ENCODE measurements at regions not wholly inside any gene's neighbourhood (a gene's known extent, or its start where the extent isn't known, plus 50 kb on each side); places are given as distances from the start of the nearest gene placed in this dataset.
"Not testable (repeated sequence)": the region's sequence is repeated elsewhere in the genome, so short reads cannot be mapped to it uniquely, and the experiment has no call there.

- not testable (repeated sequence) for DNase-seq (ENCODE audit: low spot score)
These were observed 248.3 kb upstream of the KITLG start for GRCh38 chr12:88828537-88828936.

GRCh38 chr12:88820012-88820411 is 239.7 kb upstream of the KITLG start:
- DNase-seq (ENCODE audit: low spot score) = no peak

DNA sequence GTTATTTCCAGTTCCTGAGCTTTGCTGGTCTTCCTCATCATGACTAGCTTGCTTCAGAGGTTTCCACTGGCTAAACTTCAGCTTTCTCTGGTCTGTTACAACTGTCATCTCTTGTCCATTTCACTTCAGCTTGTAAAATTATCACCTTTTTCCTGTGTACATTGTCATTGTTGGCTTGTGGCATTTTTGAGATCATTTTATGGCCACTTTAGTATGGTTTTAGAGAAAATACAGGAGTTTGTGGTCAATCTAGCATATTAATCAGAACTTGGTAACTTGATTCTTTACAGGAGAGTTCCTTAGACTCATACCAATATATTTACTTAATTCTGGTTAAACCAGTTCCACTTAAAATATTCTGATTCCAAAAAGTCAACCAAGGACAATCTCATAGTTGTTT is 235.9 kb upstream of the KITLG start:
- DNase-seq (ENCODE audit: low spot score) = no peak

GRCh38 chr12:88814779-88815178 is 234.5 kb upstream of the KITLG start:
- DNase-seq (ENCODE audit: low spot score) = no peak

DNA sequence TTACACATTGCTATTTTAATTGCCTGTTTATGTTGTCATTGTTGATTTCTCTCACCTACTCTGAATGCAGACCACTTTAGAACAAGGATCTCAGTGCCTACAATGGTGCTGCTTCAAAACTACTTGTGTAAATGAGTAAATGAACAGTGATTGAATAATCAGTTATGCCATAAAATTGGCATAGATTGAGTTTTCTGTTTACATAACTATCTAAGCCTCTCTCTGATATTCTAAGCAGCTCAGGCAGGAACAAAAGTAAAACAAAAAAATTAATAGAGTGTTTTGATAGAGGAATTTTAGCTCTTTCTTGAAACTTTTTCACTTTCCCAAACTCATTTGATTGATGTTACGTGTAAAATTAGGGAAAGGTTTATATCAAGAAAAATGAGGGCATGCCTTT is 232.3 kb upstream of the KITLG start:
- no peak for DNase-seq (ENCODE audit: low spot score)

GRCh38 chr12:88810806-88811205 is 230.5 kb upstream of the KITLG start:
- no peak for DNase-seq (ENCODE audit: low spot score)

DNA sequence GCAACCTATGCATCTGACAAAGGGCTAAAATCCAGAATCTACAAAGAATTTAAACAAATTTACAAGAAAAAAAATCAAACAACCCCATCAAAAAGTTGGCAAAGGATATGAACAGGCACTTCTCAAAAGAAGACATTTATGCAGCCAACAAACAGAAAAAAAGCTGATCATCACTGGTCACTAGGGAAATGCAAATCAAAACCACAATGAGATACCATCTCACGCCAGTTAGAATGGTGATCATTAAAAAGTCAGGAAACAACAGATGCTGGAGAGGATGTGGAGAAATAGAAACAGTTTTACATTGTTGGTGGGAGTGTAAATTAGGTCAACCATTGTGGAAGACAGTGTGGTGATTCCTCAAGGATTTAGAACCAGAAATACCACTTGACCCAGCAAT is 229.6 kb upstream of the KITLG start:
- DNase-seq (ENCODE audit: low spot score) = not testable (repeated sequence)

DNA sequence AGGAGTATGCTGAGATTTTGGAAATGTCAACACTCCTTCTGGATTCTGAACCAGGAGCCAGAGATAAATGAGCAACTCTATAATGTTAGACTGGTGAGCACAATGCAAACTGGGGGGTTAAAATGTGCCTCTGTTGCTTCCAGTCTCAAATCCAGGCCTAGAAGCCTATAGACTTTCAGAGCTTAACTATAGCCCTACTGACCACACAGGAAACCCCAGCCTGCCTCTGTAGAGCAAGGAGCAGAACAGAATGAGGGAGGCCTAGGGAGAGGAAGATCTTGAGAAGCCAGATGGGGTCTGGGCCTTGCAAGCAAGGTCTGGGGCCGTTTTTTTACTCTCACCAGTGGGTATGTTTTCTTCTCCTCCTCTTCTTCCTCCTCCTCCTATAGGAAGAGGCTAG is 225.4 kb upstream of the KITLG start:
- no peak for DNase-seq (ENCODE audit: low spot score)

DNA sequence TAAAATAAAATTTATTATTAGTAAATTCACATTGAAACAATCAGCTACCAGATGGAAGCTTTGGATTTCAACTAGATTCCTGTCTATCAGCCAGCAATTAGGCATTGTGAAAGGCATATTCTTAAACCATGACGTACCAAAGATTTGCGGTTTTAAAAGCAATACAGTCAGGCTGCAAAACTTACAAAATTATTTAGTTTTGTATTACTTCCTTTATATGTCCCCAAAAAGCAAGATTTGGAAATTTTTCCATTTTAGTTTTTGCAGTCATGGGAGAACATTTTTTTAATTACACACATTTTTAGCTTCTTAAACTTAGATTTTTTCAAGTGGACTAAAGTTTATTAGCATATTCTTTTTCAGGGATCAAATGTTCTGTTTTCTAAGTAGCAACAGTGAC is 225.0 kb upstream of the KITLG start:
- DNase-seq (ENCODE audit: low spot score) = no peak

GRCh38 chr12:88802096-88802706 is 221.9 kb upstream of the KITLG start:
- no peak for DNase-seq (ENCODE audit: low spot score)

DNA sequence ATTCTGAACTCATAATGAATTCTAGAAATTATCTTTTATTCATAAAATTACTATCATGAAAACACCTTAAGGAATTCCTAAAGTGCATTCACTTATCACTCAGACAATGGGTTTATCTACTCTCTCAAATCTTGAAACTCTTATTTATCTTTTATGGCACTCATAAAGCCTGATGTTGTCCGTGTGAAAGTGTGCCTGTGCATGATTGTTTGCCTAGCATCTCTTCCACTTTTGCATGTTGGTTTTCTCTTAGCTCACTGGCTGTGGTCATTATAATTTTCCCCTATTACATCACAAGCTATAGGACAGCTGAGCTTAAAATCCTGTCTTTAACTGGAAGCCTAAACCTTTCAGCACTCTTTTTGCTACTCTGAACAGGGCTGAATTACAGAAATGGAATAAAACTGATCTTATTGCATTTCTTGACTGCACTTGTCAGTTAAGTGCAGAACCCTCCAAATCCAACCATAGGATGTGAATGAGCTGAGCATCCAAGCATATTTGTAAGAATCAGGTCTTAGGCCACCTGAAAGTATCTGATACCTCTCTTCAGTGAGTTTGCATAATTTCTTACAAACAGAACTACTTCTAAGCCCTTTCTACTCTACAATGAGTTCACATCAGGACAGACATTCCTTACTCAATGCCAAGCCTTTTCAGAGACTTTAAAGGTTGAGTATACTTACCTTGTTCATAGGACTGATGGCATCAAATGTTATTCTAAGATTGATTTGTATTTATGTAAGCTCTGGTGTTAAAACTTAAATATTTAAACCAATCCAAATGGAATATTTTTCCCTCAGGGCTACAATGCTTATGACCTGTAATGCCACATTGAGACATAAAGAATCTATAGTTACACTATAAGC is 221.2 kb upstream of the KITLG start:
- no peak for DNase-seq (ENCODE audit: low spot score)

DNA sequence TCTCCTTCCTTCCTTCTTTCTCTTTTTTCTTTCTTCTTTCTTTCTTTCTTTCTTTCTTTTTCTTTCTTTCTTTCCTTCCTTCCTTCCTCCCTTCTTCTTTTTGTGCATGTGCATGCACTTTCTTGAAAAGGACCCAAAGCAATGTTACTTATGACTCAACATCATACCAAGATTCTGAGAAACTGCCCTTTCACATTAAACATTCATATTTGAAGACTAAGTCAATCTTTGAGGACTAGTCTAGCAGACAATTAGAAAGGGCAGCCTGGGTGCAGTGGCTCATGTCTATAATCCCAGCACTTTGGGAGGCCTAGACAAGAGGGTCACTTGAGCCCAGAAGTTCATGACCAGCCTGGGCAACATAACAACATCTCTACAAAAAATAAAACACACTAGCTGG is 212.8 kb upstream of the KITLG start:
- DNase-seq (ENCODE audit: low spot score) = no peak

DNA sequence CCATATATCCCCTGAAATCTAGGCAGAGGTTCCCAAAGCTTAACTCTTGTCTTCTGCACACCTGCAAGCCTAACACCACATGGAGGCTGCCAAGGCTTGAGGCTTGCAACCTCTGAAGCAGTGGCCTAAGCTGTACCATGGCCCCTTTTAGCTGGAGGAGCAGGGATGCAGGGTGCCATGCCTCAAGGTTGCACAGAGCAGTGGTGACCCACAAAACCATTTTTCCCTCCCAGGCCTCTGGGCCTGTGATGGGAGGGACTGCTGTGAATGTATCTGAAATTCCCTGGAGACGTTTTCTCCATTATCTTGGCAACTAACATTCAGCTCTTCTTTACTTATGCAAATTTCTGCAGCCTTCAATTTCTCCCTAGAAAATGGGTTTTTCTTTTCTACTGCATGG is 210.0 kb upstream of the KITLG start:
- no peak for DNase-seq (ENCODE audit: low spot score)

DNA sequence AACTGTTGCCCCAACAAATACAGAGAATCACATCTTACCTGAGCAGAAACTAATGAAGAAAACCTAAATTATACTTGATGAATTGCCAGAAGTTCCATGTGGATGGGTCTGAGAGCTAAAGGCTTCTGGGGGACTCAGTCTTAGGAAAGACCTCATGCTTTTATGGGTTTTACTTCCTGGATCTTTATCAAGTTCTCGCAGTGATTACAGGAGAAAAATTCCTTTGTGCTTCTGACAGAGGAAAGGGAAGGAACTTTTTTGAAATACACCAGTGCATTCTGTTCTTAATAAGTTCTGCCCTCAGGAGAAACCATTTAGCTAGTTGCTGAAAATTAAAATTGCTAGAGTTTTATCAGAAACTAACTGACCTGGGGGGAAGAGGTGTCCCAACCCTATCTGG is 203.9 kb upstream of the KITLG start:
- DNase-seq (ENCODE audit: low spot score) = no peak

- no peak for DNase-seq (ENCODE audit: low spot score)
These were observed 202.1 kb upstream of the KITLG start for GRCh38 chr12:88782351-88782750.

- no peak for DNase-seq (ENCODE audit: low spot score)
These were observed 201.6 kb upstream of the KITLG start for GRCh38 chr12:88781909-88782308.

DNA sequence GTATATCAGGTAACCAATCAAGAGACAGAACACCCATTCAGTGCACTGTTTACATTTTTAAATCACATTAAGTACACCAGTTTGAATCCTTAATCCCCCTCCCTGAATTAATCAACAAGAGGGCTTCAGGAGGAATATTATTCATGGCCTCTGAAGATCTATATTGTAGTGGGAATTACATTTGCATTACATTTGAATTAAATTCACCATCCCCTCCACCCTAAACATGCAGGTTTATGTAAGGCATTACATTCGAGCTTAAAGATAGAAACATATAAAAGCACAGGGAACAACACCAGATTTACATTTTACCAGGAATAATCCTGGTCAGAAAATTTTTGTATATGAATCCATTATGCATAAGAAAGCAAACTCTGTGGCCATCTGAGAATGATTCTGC is 197.8 kb upstream of the KITLG start:
- no peak for DNase-seq (ENCODE audit: low spot score)

GRCh38 chr12:88775742-88776151 is 195.5 kb upstream of the KITLG start:
- no peak for DNase-seq (ENCODE audit: low spot score)

DNA sequence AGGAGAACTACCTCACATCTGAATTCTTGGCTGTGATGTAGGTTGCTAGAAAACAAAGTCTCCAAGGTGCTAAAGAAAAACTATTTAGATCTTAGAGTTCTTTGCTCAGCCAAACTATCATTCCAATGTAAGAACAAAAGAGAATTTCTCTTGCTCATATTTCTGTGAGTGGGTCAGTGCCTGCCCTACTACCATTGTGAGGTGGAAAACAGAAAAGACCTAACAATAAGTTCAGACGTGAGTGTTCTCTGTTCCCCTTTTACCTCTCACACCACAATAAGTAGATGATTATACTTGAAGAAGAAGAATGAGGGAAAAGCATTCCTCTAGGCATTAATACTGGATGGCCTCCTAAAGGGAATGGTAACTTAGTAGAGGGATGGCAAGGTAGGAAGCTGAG is 187.4 kb upstream of the KITLG start:
- DNase-seq (ENCODE audit: low spot score) = no peak

- no peak for DNase-seq (ENCODE audit: low spot score)
These were observed 184.7 kb upstream of the KITLG start for GRCh38 chr12:88764781-88765480.

DNA sequence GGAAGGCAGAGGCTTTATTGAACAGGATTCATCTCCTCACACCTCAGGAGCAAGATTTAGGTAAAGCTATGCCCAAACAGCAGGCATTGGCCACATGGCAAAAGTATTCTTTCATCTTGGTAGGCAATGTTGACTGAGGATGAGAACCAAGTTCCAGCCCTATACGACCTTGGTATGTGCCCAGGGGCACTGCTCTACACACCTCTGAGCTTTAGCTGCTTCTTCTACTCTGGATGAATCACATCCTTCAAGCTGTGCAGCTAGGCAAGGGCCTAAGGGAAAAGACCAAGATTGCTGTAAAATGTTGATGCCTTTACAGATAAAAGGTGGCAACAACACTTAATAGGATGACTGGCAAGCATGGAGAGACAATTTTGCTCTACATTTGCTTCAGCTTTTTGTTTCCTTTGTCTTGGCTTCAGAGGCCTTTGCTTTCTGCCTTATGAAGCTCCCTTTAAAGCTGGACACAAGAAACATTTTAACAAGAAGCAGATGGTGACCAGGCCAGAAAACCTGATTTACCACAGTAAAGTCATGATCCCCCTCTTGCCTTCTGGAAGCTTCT is 183.3 kb upstream of the KITLG start:
- DNase-seq (ENCODE audit: low spot score) = no peak

- DNase-seq (ENCODE audit: low spot score) = no peak
These were observed 177.9 kb upstream of the KITLG start for GRCh38 chr12:88758176-88758575.

- DNase-seq (ENCODE audit: low spot score) = no peak
These were observed 176.6 kb upstream of the KITLG start for GRCh38 chr12:88756917-88757316.

All from A172 (cell line).